ENCODE measurements at regions not wholly inside any gene's neighbourhood (a gene's known extent, or its start where the extent isn't known, plus 50 kb on each side); places are given as distances from the start of the nearest gene placed in this dataset.

DNA sequence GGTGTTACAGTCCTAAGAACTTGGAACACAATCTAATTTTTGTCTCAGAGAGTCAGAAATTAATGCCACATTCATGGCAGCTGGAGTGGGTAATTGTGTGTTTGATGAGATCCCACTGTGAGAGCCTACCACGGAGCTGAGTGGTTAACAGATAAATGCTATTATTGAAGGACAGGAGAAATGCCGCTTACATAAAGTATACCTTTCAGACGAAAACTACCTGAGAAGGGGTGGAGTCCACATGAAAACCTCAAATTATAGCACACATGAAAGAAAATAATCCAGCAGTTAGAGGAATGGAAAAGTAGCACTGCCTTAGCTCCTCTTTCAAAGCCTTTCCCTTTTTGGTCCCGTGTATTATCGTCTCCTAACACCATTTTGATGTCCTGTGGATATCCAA, 133.0 kb downstream of the BACH1 start:
- TF ChIP-seq EZH2 (IDR thresholded peaks at IDR 0.05; ENCODE audit: borderline replicate concordance, low read depth, low read length, poor library complexity, severe bottlenecking) = no peak
- TF ChIP-seq, protein P1, sequence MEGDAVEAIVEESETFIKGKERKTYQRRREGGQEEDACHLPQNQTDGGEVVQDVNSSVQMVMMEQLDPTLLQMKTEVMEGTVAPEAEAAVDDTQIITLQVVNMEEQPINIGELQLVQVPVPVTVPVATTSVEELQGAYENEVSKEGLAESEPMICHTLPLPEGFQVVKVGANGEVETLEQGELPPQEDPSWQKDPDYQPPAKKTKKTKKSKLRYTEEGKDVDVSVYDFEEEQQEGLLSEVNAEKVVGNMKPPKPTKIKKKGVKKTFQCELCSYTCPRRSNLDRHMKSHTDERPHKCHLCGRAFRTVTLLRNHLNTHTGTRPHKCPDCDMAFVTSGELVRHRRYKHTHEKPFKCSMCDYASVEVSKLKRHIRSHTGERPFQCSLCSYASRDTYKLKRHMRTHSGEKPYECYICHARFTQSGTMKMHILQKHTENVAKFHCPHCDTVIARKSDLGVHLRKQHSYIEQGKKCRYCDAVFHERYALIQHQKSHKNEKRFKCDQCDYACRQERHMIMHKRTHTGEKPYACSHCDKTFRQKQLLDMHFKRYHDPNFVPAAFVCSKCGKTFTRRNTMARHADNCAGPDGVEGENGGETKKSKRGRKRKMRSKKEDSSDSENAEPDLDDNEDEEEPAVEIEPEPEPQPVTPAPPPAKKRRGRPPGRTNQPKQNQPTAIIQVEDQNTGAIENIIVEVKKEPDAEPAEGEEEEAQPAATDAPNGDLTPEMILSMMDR (conservative IDR thresholded peaks at IDR 0.05; ENCODE audit: low read depth, low read length) = no peak

All from A673 (cell line).